Dendritic cell treated with granulocyte-macrophage colony-stimulating factor and Interleukin-4, amounts not matched to agents 40 ng/mL and 50 ng/mL, for 4 days (primary cell): ENCODE measurements at regions not wholly inside any gene's neighbourhood (a gene's known extent, or its start where the extent isn't known, plus 50 kb on each side); places are given as distances from the start of the nearest gene placed in this dataset.
A peak's percentile ranks its signal among the peaks of the same experiment; 100 is the strongest.

Experiments used
- H3K27ac Mint-ChIP-seq: one replicate; pipeline ENCODE4 v1.8.0; 2022; ENCODE audit warnings: mild to moderate bottlenecking, mixed read lengths
- H3K27me3 Mint-ChIP-seq: one replicate; pipeline ENCODE4 v1.8.0; 2022; ENCODE audit warnings: mild to moderate bottlenecking, mixed read lengths
- H3K36me3 Mint-ChIP-seq: one replicate; pipeline ENCODE4 v1.8.0; 2022; ENCODE audit warnings: low read depth, mixed read lengths
- H3K4me1 Mint-ChIP-seq: one replicate; pipeline ENCODE4 v1.8.0; 2022; ENCODE audit warnings: low read depth, mixed read lengths
- H3K4me3 Mint-ChIP-seq: one replicate; pipeline ENCODE4 v1.8.0; 2022; ENCODE audit warnings: mild to moderate bottlenecking, moderate library complexity, mixed read lengths
- H3K9me3 Mint-ChIP-seq: one replicate; pipeline ENCODE4 v1.8.0; 2022; ENCODE audit warnings: mixed read lengths
- intact Hi-C: fragments of 100-400 bp; cut with micrococcal nuclease; formaldehyde crosslinking; loops from one replicate; pipeline ENCODE4 v1.15.0; 2022

DNA sequence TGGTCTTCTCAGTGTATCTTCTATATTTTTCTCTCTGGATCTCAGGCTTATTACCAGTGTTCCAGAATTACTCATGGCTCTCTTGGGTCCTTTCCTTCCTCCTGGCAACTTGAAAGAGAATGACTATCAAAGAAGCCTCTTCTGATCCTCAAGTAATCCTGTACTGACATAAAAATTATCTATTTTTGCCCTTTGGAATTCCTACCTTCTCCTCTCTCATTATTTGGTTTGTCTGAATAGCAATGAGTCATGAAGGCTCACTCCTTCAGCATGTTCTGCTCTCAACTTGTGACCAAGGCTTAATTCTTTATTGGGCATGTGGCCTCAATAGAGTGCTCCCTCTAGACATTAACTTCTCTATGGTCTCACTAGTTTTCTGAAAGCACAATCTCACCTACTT lies 553.6 kb upstream of the ATP2B1 start:
- Mint-ChIP-seq H3K4me1 (no peaks in the 10 kb centered on the region), H3K27me3 (no peaks in the 10 kb centered on the region), H3K4me3 (no peak overlapping the region), H3K9me3 (no peaks in the 10 kb centered on the region), H3K27ac (no peak overlapping the region), H3K36me3 (no peaks in the 10 kb centered on the region)
- intact Hi-C loops = no loop called here

DNA sequence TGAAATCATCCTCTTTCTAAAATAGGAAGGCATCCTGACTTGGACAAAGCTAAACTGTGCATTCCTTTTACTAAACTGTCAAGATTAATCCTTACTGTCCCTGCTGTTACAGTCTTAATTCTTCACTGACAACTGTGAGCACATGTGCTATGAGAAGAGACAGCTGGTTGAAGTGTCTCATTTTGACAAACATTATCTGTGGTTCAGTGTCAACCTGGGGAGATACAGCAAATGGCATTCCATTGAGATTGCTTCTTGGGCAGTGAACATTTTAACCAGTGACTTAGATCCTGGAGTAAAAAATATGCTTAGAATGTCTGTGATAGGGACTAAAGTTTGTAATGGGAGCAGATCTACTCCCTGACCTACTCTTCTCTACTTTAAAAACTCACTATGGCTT lies 552.6 kb upstream of the ATP2B1 start:
- no peak overlapping the region for H3K27ac Mint-ChIP-seq
- intact Hi-C loops = no loop called here

DNA sequence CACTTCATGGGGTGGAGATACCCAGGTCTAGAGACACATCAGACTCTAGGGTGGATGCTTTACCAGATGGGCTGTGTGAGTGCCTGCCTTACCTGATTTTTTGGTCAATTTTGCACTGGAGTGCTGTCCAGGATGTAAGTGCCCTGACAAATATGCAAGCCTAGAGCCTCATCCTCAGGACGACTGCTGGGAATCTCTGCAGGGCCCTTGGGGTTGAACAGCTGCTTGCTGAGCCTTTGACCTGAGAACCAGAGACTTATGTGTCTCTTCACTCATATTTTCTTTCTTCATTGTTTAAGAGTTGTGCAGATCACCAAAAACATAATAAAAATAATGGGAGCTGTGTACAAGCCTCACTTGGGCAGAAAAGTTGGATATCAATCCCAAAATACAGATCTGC lies 551.5 kb upstream of the ATP2B1 start:
- Mint-ChIP-seq H3K27ac (no peak overlapping the region), H3K27me3 (no peaks in the 10 kb centered on the region), H3K9me3 (no peaks in the 10 kb centered on the region), H3K36me3 (no peaks in the 10 kb centered on the region), H3K4me3 (no peak overlapping the region), H3K4me1 (no peaks in the 10 kb centered on the region)
- intact Hi-C loops = no loop called here

More for the DNA sequence above, 552.6 kb upstream of the ATP2B1 start:
- H3K27me3 Mint-ChIP-seq = no peaks in the 10 kb centered on the region
- no peak overlapping the region for H3K4me3 Mint-ChIP-seq
- H3K9me3 Mint-ChIP-seq = no peaks in the 10 kb centered on the region
- no peaks in the 10 kb centered on the region for H3K4me1 Mint-ChIP-seq
- no peaks in the 10 kb centered on the region for H3K36me3 Mint-ChIP-seq

DNA sequence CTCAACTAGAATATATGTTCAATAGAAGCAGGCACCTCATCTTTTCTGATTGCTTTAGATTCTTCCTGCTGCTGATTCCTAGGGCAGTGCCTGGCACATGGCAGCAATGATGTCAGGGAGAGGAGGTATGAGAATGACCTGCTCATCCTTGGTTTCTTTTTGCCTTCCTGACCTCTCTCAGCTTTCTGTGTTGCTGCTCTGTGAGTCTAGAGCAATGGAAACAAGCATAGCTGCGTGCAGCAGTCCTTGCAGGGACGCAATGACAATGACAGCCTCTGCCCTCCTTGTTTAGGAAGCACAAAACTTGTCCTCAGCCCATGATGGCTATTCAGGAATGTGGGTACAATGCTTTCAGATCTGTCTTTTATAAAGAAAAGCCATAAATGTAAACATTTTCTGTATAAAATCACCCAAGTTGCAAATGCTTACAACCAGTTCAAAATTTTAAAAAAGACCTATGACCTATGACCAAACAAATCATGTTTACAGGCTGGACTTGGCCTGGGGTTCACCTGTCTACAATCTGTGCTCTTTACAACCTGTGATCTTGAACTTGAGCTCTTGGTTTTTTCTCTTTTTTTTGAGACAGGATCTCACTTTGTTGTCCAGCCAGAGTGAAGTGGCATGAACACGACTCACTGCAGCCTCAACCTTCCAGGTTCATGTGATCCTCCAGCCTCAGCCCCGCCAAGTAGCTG lies 549.4 kb upstream of the ATP2B1 start:
- Mint-ChIP-seq H3K36me3 (no peaks in the 10 kb centered on the region), H3K4me1 (peaks cover 5% of the 10 kb centered on the region), H3K9me3 (no peaks in the 10 kb centered on the region), H3K27me3 (no peaks in the 10 kb centered on the region), H3K27ac (no peak overlapping the region), H3K4me3 (no peak overlapping the region)
- intact Hi-C loops = no loop called here

DNA sequence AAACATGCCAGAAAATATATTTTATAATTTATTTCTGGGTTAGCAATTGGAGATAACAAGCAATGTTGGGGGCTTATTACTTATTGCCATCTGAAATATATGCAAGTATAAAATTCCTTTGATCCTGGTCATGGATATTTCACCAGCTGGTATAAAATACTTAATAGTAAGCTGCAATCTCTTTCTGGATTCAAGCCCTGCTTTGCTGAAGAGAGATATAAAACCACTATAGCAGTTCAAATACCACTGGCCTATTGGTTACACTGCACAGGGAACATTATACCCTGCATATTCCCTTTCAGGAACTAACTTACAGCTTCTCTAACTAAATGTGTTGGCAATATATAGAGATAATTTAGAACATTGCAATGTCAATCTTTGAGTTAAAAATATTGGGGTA lies 546.2 kb upstream of the ATP2B1 start:
- Mint-ChIP-seq H3K4me3 (no peak overlapping the region), H3K27me3 (no peaks in the 10 kb centered on the region), H3K9me3 (no peaks in the 10 kb centered on the region), H3K36me3 (no peaks in the 10 kb centered on the region), H3K4me1 (peaks cover 11% of the 10 kb centered on the region), H3K27ac (no peak overlapping the region)
- intact Hi-C loops = no loop called here

- Mint-ChIP-seq H3K36me3 (no peaks in the 10 kb centered on the region), H3K4me1 (peaks cover 11% of the 10 kb centered on the region)
- intact Hi-C loops = no loop called here
These were observed 545.1 kb upstream of the ATP2B1 start for GRCh38 chr12:90253674-90254181.

DNA sequence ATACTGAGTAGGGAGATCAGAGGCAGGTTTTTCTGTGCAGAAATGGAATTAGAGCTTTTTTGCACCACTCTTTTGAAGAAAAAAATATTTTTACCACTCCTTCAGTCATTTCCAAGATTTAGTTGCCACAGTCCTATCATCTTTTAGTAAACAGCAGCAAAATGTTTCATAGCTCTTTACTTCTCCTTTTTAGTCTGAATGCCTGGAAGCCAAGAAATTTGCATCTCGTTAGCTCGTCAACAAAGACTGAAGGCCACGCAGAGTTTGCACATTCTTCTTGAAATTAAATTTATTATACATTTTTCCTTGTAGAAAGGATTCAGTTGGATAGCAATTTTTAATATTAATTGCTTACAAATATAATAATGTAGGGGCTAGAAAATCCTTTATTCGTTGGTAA lies 544.5 kb upstream of the ATP2B1 start:
- Mint-ChIP-seq H3K27ac (peak overlapping the region; percentile 70), H3K36me3 (no peaks in the 10 kb centered on the region), H3K4me3 (no peak overlapping the region), H3K9me3 (no peaks in the 10 kb centered on the region), H3K4me1 (peaks cover 11% of the 10 kb centered on the region), H3K27me3 (no peaks in the 10 kb centered on the region)
- intact Hi-C loops = no loop called here

More at GRCh38 chr12:90253674-90254181, 545.1 kb upstream of the ATP2B1 start:
- Mint-ChIP-seq H3K9me3 (no peaks in the 10 kb centered on the region), H3K4me3 (no peak overlapping the region), H3K27me3 (no peaks in the 10 kb centered on the region), H3K27ac (peak overlapping the region; percentile 70)

DNA sequence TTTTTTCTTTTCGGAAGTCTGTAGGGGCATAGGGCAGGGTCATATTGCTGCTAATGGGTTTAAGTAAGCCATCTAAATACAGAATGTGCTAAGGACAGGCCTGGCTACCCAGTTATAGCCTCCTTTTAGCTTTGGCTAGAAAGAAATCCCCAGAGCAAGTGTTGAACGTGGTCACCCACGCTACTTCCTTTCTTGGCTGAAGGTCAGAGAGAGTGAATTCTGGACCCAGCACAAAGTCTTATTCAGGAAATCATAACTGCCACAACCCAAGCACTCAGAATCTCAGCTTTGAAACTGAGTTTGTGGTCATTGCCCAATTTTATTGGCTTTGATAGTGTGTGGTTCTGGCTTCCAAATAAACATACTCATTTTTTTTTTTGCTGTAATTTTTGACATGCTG lies 542.1 kb upstream of the ATP2B1 start:
- no peak overlapping the region for H3K4me3 Mint-ChIP-seq
- intact Hi-C loops = no loop called here
- no peaks in the 10 kb centered on the region for H3K27me3 Mint-ChIP-seq
- peaks cover 11% of the 10 kb centered on the region for H3K4me1 Mint-ChIP-seq
- no peaks in the 10 kb centered on the region for H3K9me3 Mint-ChIP-seq
- H3K27ac Mint-ChIP-seq = no peak overlapping the region
- no peaks in the 10 kb centered on the region for H3K36me3 Mint-ChIP-seq

DNA sequence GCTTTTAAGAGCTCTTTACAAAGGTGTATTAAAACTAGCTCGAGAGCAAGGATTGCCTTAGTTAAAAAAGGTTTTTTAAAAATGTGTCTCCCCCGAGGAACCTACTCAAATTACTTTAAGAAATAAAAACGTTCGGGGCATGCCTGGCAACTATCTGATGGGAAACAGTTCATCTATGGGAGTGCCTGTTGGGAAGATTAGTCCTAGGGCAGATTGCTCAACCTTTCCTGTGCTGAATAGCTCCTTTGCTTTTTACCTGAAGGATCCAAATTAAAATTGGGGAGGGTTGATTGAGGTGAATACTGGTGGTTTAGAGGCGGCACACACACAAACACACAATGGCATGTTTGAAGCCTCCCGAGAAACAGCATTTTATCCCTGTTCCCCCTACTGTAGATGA lies 541.4 kb upstream of the ATP2B1 start:
- intact Hi-C loops = no loop called here
- Mint-ChIP-seq H3K27me3 (no peaks in the 10 kb centered on the region), H3K36me3 (no peaks in the 10 kb centered on the region), H3K9me3 (no peaks in the 10 kb centered on the region), H3K4me3 (no peak overlapping the region), H3K27ac (no peak overlapping the region), H3K4me1 (peaks cover 11% of the 10 kb centered on the region)

DNA sequence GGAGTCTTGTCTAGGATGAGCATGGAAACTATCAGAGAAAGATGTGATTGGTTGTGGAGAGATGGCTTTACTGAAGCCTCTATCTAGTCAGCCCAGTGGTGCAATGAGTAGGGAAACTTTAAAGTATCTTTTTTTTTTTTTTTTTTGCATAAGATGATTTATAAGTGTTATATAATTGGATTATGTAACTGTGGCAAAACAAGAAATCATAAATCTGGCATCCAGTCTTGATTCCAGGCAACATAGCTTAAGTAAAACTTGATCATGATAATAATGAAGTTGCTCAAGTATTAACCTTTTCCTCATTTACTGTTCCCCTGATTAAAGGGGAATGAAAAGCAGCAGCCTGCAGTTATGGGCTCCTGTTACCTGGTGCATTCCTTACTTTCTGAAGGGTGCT lies 538.0 kb upstream of the ATP2B1 start:
- no peak overlapping the region for H3K4me3 Mint-ChIP-seq

DNA sequence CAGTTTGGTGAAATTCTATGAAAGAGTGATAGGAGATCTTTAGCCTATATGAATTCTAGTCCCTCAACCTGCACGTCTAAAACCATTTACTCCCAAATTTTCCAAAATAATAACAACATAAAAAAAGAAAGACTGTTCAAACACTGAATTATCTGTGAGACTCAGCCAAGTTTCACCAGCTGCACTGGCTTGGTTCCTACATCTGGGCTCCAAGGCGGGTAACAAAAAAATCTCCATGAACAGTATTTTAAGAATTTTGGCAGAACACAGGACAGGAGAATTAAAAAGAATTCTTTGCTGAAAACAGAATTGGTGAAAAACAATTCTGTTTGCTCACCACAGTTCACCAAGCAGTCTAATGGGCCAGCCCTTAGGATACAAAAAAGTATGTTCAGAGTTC lies 536.8 kb upstream of the ATP2B1 start:
- no peaks in the 10 kb centered on the region for H3K27me3 Mint-ChIP-seq
- H3K9me3 Mint-ChIP-seq = no peaks in the 10 kb centered on the region
- intact Hi-C loops = no loop called here
- no peak overlapping the region for H3K27ac Mint-ChIP-seq
- peaks cover 2% of the 10 kb centered on the region for H3K4me1 Mint-ChIP-seq
- H3K36me3 Mint-ChIP-seq = no peaks in the 10 kb centered on the region
- H3K4me3 Mint-ChIP-seq = no peak overlapping the region

More for the DNA sequence above, 538.0 kb upstream of the ATP2B1 start:
- Mint-ChIP-seq H3K36me3 (no peaks in the 10 kb centered on the region), H3K9me3 (no peaks in the 10 kb centered on the region), H3K4me1 (peaks cover 6% of the 10 kb centered on the region), H3K27me3 (no peaks in the 10 kb centered on the region), H3K27ac (no peak overlapping the region)
- intact Hi-C loops = no loop called here

- no peaks in the 10 kb centered on the region for H3K27me3 Mint-ChIP-seq
- no peaks in the 10 kb centered on the region for H3K4me1 Mint-ChIP-seq
- H3K4me3 Mint-ChIP-seq = no peak overlapping the region
- intact Hi-C loops = no loop called here
- no peak overlapping the region for H3K27ac Mint-ChIP-seq
- no peaks in the 10 kb centered on the region for H3K36me3 Mint-ChIP-seq
- no peaks in the 10 kb centered on the region for H3K9me3 Mint-ChIP-seq
These were observed 535.6 kb upstream of the ATP2B1 start for GRCh38 chr12:90244232-90244631.

- Mint-ChIP-seq H3K9me3 (no peaks in the 10 kb centered on the region), H3K27me3 (no peaks in the 10 kb centered on the region), H3K36me3 (no peaks in the 10 kb centered on the region), H3K27ac (no peak overlapping the region), H3K4me3 (no peak overlapping the region), H3K4me1 (no peaks in the 10 kb centered on the region)
- intact Hi-C loops = no loop called here
These were observed 534.6 kb upstream of the ATP2B1 start for GRCh38 chr12:90243211-90243610.

DNA sequence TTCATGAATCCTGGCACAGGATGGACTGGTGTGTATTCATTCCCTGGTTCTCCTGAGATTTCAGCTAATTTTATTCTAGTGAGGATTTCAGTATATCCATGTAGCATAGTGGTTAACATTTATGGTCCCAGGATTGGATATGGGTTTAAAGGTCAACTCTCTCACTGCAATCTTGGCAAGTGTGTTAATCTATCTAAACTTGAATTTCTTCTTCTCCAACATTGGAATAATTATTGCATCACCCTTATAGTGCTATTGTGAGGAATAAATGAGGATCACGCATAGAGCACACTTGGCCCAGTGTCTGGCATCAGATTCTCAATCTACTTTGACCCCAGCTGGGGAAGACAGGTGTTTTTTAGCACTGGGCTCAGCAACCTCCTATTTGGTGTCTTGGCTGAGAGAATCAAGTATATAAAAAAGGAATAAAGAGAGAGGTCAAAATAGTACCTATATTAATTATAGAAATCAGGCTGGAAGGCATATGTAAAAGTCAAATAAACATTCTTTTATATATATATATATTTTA lies 531.2 kb upstream of the ATP2B1 start:
- H3K36me3 Mint-ChIP-seq = no peaks in the 10 kb centered on the region
- H3K9me3 Mint-ChIP-seq = no peaks in the 10 kb centered on the region
- no peak overlapping the region for H3K4me3 Mint-ChIP-seq
- H3K27ac Mint-ChIP-seq = no peak overlapping the region
- intact Hi-C loops = no loop called here
- peaks cover 2% of the 10 kb centered on the region for H3K27me3 Mint-ChIP-seq
- H3K4me1 Mint-ChIP-seq = peaks cover 8% of the 10 kb centered on the region
